HCT116 (cell line): ENCODE measurements at regions not wholly inside any gene's neighbourhood (a gene's known extent, or its start where the extent isn't known, plus 50 kb on each side); places are given as distances from the start of the nearest gene placed in this dataset.

Source experiments
- ATAC-seq: fragments of 200-7000 bp; cut with Tn5 transposase; 2 replicates; pipeline ENCODE4 v1.9.1; 2020; ENCODE audit warnings: mild to moderate bottlenecking, moderate library complexity
- BruUV-seq: library from RNA; stranded (reverse); fragments of 400-500 nt; replicated peaks from 2 replicates; lab custom pipeline; 2021; lab: Mats Ljungman, UMichigan
- CTCF ChIA-PET: fragments of 300-600 bp; sonication (Branson Sonifier 250); formaldehyde crosslinking; loops from one replicate; lab custom pipeline; 2021; ENCODE audit warnings: antibody characterized with exemption; lab: Charles Lee
- POLR2A ChIA-PET: fragments of 300-600, 350-600 bp; sonication (Branson Sonifier 250); formaldehyde crosslinking; loops from one replicate; lab custom pipeline; 2021; ENCODE audit warnings: antibody characterized with exemption; lab: Charles Lee
- RAD21 ChIA-PET, 2 experiments: fragments of 300-600 bp; sonication (Branson Sonifier 250); formaldehyde crosslinking; loops; one replicate each; lab custom pipeline; 2023; ENCODE audit warnings: low total read pairs in 2 of 2; ENCODE audit not compliant: uncharacterized antibody in 2 of 2, unreplicated experiment in 2 of 2, low non-redundant PET in 1 of 2; lab: Charles Lee
- DNase-seq: peaks from one replicate; pipeline ENCODE4 v3.0.0-alpha.2; 2010; ENCODE audit warnings: low read depth, low spot score
- H2AFZ ChIP-seq: fragments of 200-600 bp; shearing (Covaris generic), sonication (generic); 2 replicates; pipeline ENCODE4 v1.6.1; 2017; ENCODE audit warnings: low read depth, mixed run types, mixed read lengths, antibody characterized with exemption, low read length; ENCODE audit not compliant: poor library complexity, severe bottlenecking
- H3K27ac ChIP-seq: 2 replicates; pipeline ENCODE4 v1.5.1; 2012; ENCODE audit warnings: low read depth, low read length
- H3K27me3 ChIP-seq: fragments of 200-600 bp; sonication (generic); 2 replicates; pipeline ENCODE4 v1.6.1; 2016; ENCODE audit warnings: mixed run types, low read length, mixed read lengths; ENCODE audit not compliant: insufficient read depth
- H3K36me3 ChIP-seq, 2 experiments: fragments of 200-500 bp in 1 of 2; fragments of 200-600 bp in 1 of 2; sonication (Bioruptor generic) in 1 of 2; sonication (generic) in 1 of 2; 2 replicates each; pipeline versions ENCODE4 v1.5.1 to v1.6.1; 2014 to 2016; ENCODE audit warnings: low read length in 2 of 2, inconsistent platforms in 1 of 2, mixed read lengths in 1 of 2, mixed run types in 1 of 2; ENCODE audit not compliant: insufficient read depth in 2 of 2, control insufficient read depth in 1 of 2
- H3K4me1 ChIP-seq, 2 experiments: fragments of 200-600 bp in 1 of 2; sonication (generic) in 1 of 2; 2 replicates each; pipeline versions ENCODE4 v1.5.1 to v1.6.1; 2012 to 2017; ENCODE audit warnings: low read length in 2 of 2, inconsistent platforms in 1 of 2, mild to moderate bottlenecking in 1 of 2, mixed read lengths in 1 of 2, mixed run types in 1 of 2, moderate library complexity in 1 of 2; ENCODE audit not compliant: insufficient read depth in 2 of 2, control insufficient read depth in 1 of 2
- H3K4me2 ChIP-seq: fragments of 200-600 bp; sonication (generic); 2 replicates; pipeline ENCODE4 v1.6.1; 2017; ENCODE audit warnings: mixed run types, low read length, mixed read lengths
- H3K4me3 ChIP-seq, 2 experiments: fragments of 200-600 bp in 1 of 2; sonication (generic) in 1 of 2; replicated peaks in 1 of 2; 2 replicates each; pipeline ENCODE4 v1.5.1; 2011 to 2016; ENCODE audit warnings: low read length in 2 of 2, control low read depth in 1 of 2, low read depth in 1 of 2, mild to moderate bottlenecking in 1 of 2, mixed read lengths in 1 of 2, mixed run types in 1 of 2
- H3K79me2 ChIP-seq: fragments of 200-600 bp; sonication (generic); 2 replicates; pipeline ENCODE4 v1.6.1; 2017; ENCODE audit warnings: mild to moderate bottlenecking, mixed run types, low read length, moderate library complexity, mixed read lengths; ENCODE audit not compliant: insufficient read depth
- H3K9ac ChIP-seq: fragments of 200-600 bp; sonication (generic); 2 replicates; pipeline ENCODE4 v1.6.1; 2016; ENCODE audit warnings: low read length, mixed read lengths
- H3K9me2 ChIP-seq: fragments of 200-600 bp; sonication (generic), shearing (Covaris generic); 2 replicates; pipeline ENCODE4 v1.6.1; 2017; ENCODE audit warnings: mixed run types, mild to moderate bottlenecking, moderate library complexity; ENCODE audit not compliant: insufficient read depth
- H3K9me3 ChIP-seq, 2 experiments: fragments of 200-500 bp in 1 of 2; fragments of 200-600 bp in 1 of 2; sonication (Bioruptor generic) in 1 of 2; sonication (generic) in 1 of 2; 2 replicates each; pipeline ENCODE4 v1.6.1; 2014 to 2017; ENCODE audit warnings: low read length in 2 of 2, mixed read lengths in 2 of 2, inconsistent platforms in 1 of 2, low read depth in 1 of 2, mild to moderate bottlenecking in 1 of 2, mixed run types in 1 of 2, moderate library complexity in 1 of 2; ENCODE audit not compliant: control insufficient read depth in 1 of 2, insufficient read depth in 1 of 2
- H4K20me1 ChIP-seq: fragments of 200-600 bp; sonication (generic), shearing (Covaris generic); 2 replicates; pipeline ENCODE4 v1.6.1; 2017; ENCODE audit warnings: mixed run types, mild to moderate bottlenecking, moderate library complexity; ENCODE audit not compliant: insufficient read depth
- CBX3 ChIP-seq: IDR thresholded peaks from 2 replicates; pipeline ENCODE4 v1.6.1; 2012; ENCODE audit warnings: low read depth
- CEBPB ChIP-seq: IDR thresholded peaks from 2 replicates; pipeline ENCODE4 v1.6.1; 2012; ENCODE audit warnings: low read depth
- EGR1 ChIP-seq: IDR thresholded peaks from 2 replicates; pipeline ENCODE4 v1.6.1; 2012; ENCODE audit warnings: low read depth
- ELF1 ChIP-seq: IDR thresholded peaks from 2 replicates; pipeline ENCODE4 v1.6.1; 2012; ENCODE audit warnings: low read depth, borderline replicate concordance
- EZH2phosphoT487 ChIP-seq: fragments of 200-600 bp; IDR thresholded peaks from 2 replicates; pipeline ENCODE4 v1.6.1; 2018; ENCODE audit warnings: antibody characterized with exemption, borderline replicate concordance
- JUND ChIP-seq: IDR thresholded peaks from 2 replicates; pipeline ENCODE4 v1.6.1; 2012
- POLR2A ChIP-seq: IDR thresholded peaks from 2 replicates; pipeline ENCODE4 v1.7.0; 2011; ENCODE audit warnings: borderline replicate concordance; ENCODE audit not compliant: insufficient read depth, insufficient read length; ENCODE audit errors: extremely low read depth
- POLR2AphosphoS5 ChIP-seq: IDR thresholded peaks from 2 replicates; pipeline ENCODE4 v1.6.1; 2011; ENCODE audit warnings: mild to moderate bottlenecking, low read depth, low read length, moderate library complexity
- RAD21 ChIP-seq: IDR thresholded peaks from 2 replicates; pipeline ENCODE4 v1.6.1; 2012; ENCODE audit warnings: low read depth, mild to moderate bottlenecking
- SP1 ChIP-seq: IDR thresholded peaks from 2 replicates; pipeline ENCODE4 v1.6.1; 2012; ENCODE audit warnings: low read depth
- SRF ChIP-seq: IDR thresholded peaks from 2 replicates; pipeline ENCODE4 v1.6.1; 2012; ENCODE audit warnings: low read depth
- TCF7L2 ChIP-seq: IDR thresholded peaks from 2 replicates; pipeline ENCODE4 v1.7.0; 2011; ENCODE audit warnings: borderline replicate concordance, inconsistent platforms; ENCODE audit not compliant: insufficient read depth, insufficient read length; ENCODE audit errors: extremely low read depth
- ZNF274 ChIP-seq: fragments of 200-500 bp; sonication (Bioruptor generic); IDR thresholded peaks from 2 replicates; pipeline ENCODE4 v1.6.1; 2014; ENCODE audit warnings: mild to moderate bottlenecking, low read depth, low read length, inconsistent platforms
- intact Hi-C: fragments of 100-400 bp; cut with micrococcal nuclease; formaldehyde crosslinking; loops from 2 replicates; pipeline ENCODE4 v1.10.0; 2022
- TF ChIP-seq, protein P1 (sequence below), 3 experiments: fragments of 200-600 bp in 1 of 3; sonication (generic) in 1 of 3; IDR thresholded peaks in 2 of 3; conservative IDR thresholded peaks in 1 of 3; 2 replicates each; pipeline ENCODE4 v1.5.1; 2012 to 2017; ENCODE audit warnings: low read depth in 2 of 3, low read length in 2 of 3, antibody characterized with exemption in 1 of 3, borderline replicate concordance in 1 of 3, control low read depth in 1 of 3, mild to moderate bottlenecking in 1 of 3, mixed read lengths in 1 of 3, mixed run types in 1 of 3, moderate library complexity in 1 of 3; ENCODE audit not compliant: insufficient read depth in 1 of 3
- TF ChIP-seq, protein P2 (sequence below): IDR thresholded peaks from 2 replicates; pipeline ENCODE4 v1.6.1; 2012

DNA sequence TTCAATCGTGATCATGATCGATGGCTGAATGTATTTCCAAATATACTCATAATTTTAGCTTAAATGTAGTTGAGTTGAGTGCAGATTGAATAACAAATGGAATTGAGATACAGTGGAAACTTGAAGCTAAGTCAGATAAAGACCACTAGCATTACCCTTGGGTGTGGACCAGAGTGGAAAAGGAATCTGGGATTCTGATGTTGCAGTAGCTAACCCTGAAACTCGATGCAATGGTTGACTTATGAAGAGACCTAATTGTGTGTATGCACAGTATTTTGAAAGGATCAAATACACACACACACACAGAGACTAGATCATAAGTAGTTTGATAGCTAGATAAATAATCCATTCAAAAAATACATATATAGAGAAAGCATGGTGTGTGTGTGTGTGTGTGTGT lies 135.8 kb downstream of the RXFP2 start:
- ChIA-PET POLR2A (no interaction called here), CTCF (interaction anchor here (1.0 kb wide), 1 partner anchor 35 kb away, joined by 3 read pairs; no protein-coding TSS in a partner anchor), RAD21 (no interaction called here)
- Histone ChIP-seq H3K27me3 (0 out of 2 replicates have a peak, but pooled peaks cover 9% of the 10 kb centered on the region), H4K20me1 (no peaks in the 10 kb centered on the region), H3K9me2 (no peaks in the 10 kb centered on the region), H3K79me2 (no peaks in the 10 kb centered on the region), H2AFZ (no peak overlapping the region), H3K36me3 (no peaks in the 10 kb centered on the region)
- ATAC-seq = no peak
- no TSS peak for BruUV-seq
- TF ChIP-seq EGR1 (no peak), RAD21 (no peak), POLR2A (no peak), SRF (no peak), TCF7L2 (no peak), JUND (no peak), EZH2phosphoT487 (no peak), POLR2AphosphoS5 (no peak), SP1 (no peak), ZNF274 (no peak), CEBPB (no peak), CBX3 (no peak), ELF1 (no peak)
- TF ChIP-seq, protein P1, sequence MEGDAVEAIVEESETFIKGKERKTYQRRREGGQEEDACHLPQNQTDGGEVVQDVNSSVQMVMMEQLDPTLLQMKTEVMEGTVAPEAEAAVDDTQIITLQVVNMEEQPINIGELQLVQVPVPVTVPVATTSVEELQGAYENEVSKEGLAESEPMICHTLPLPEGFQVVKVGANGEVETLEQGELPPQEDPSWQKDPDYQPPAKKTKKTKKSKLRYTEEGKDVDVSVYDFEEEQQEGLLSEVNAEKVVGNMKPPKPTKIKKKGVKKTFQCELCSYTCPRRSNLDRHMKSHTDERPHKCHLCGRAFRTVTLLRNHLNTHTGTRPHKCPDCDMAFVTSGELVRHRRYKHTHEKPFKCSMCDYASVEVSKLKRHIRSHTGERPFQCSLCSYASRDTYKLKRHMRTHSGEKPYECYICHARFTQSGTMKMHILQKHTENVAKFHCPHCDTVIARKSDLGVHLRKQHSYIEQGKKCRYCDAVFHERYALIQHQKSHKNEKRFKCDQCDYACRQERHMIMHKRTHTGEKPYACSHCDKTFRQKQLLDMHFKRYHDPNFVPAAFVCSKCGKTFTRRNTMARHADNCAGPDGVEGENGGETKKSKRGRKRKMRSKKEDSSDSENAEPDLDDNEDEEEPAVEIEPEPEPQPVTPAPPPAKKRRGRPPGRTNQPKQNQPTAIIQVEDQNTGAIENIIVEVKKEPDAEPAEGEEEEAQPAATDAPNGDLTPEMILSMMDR (IDR thresholded peaks at IDR 0.05 in 2 of 3, conservative IDR thresholded peaks at IDR 0.05 in 1 of 3; ENCODE audit: borderline replicate concordance in 1 of 3, insufficient read depth in 1 of 3, low read depth in 2 of 3, low read length in 2 of 3) = no peak
- TF ChIP-seq, protein P2, sequence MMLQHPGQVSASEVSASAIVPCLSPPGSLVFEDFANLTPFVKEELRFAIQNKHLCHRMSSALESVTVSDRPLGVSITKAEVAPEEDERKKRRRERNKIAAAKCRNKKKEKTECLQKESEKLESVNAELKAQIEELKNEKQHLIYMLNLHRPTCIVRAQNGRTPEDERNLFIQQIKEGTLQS = no peak
- TF ChIP-seq, all 23 proteins: peak for 0
- intact Hi-C loops = no loop called here
- Histone ChIP-seq H3K27ac (no peak overlapping the region), H3K9ac (no peak overlapping the region), H3K4me2 (no peak overlapping the region), H3K9me3 (no peaks in the 10 kb centered on the region), H3K4me3 (no peak overlapping the region), H3K4me1 (no peaks in the 10 kb centered on the region)
- DNase-seq = no peak
